H4 (cell line): ENCODE measurements at regions not wholly inside any gene's neighbourhood (a gene's known extent, or its start where the extent isn't known, plus 50 kb on each side); places are given as distances from the start of the nearest gene placed in this dataset.

Experiments
- DNase-seq: peaks from one replicate; pipeline ENCODE4 v3.0.0-alpha.2; 2015; ENCODE audit warnings: low spot score

DNA sequence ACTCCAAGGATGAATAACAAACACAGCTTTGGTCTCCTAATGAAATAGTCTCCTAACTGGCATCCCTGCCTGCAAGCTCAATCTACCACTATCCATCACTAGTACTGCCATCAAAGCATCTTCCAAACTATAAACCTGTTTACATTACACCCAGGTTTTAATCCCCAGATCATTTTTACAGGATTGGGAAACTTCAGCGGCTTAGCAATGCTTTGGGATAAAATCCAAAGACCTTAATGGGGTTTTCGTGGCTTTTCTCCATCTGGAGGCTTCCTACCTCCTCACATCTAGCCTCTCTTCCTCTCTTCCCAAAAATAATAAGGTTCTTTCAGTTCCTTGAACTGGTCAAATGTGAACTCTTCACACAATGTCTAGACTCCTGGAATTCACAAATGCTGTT lies 92.2 kb upstream of the SETBP1 start:
- no peak for DNase-seq

DNA sequence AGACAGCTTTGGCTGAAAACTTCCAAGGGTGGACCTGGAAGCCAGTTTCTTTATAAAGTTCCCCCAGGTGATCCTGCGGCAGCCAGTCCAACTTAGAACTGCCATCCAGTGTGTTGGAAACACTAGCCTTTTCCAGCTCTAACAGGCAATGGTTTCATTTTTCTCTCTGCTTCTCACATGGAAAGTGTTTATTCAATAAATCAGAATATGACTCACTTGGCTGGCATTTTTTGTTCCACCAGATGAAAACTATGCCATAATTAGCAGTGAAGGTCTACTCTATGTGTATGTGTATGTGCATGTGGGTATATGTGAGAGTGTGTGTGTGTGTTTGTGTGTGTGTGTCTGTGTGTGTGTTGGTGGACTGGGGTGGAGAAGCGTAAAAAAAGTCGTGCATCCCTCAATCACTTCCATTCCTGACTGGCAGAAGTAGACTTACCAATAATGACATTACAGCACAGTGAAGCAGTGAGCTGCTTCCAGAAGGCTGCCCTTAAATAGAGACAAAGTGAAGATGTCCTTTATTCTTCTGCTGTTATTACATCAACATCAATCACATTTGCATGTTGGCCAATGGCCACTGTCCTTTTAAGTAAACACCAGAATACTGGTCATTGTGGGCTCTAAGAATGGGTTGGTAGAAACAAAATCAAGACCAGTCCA lies 90.9 kb upstream of the SETBP1 start:
- peak; percentile 91 for DNase-seq

- DNase-seq = no peak
Measured at GRCh38 chr18:44590956-44591670, 89.6 kb upstream of the SETBP1 start.

DNA sequence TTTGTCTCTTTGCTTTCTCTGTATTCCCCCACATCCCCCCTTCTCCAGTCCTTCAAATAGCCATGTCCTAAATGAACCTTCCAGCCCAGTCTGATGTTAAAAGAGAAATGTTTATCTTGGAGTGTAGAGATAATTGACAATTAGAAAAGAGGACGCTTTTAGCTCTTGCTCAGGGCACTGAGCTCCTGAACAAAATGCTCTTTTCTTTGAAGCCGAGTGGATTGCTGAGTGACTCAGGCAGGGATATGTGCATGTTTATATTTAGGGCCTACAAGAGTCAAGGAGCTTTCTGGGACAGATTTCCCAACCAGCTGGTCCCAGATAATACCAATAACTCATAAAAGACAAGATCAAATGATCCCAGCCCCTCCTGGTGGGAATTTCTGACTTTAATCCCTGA lies 88.0 kb upstream of the SETBP1 start:
- peak; percentile 59 for DNase-seq

DNA sequence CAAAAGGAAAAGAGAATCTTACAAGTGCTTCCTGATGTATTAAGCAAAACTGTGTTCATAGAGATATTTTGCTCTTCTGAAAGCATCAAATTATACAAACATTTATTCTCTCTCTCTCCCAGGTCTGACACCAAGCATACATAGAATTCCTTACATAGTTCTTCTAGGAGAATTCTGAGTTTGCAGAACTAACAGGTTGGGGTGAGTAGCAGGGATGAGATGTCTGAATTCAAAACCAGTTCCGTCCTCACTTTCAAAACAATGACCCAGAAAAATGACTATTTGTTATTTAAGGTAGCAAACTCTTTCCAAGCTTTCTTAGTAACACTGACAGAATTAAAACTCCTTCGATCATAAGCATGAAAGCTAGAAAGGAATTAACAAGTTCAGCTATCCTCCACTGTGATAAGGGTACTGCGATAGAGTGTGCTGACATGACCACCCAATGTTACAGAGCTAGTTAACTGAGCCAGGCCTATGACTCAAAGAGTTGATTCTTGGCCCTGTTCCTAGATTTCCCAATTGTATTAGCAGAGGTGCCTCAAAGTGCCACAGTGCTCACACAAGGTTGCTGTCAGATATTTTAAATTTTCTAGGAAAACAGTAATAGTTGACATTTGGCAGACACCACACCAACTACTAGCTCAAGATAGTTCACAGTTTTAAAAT lies 85.8 kb upstream of the SETBP1 start:
- peak; percentile 41 for DNase-seq

DNA sequence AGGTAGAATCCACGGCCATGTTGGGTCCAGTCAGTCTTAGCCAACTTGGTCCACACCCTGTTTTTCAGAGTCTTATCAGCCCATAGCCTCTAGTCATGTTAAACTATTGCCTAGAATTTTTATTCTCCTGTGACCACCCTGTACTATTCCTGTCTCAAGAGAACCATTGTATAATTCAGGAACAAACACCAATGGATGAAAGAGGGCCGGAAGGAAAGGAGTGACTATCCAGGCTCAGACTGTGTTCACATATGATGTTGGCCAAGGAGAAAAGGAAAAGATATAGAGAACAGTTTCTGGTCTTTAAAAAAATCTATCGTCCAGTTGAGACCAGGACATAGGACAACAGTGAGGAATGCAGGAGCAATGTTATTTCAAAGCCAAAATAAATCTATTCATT lies 82.9 kb upstream of the SETBP1 start:
- DNase-seq = no peak

DNA sequence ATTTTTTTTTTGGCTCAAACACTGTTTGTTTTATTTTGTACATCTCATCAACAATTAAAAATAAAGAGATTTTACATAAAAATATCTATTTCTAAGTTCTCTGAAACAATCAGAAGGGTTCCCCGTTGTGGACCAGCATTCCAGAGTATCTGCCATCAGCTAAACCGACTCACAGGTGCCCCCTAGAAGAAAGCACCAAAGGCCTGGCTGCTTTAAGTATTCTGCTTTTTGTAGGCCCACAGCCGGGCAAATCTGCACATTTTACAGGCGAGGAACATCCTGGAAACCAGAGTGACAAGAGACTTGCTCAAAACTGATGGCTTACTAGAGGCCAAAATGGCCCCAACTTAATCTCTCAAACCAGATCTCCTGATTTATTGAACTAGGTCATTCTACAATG lies 82.2 kb upstream of the SETBP1 start:
- no peak for DNase-seq

GRCh38 chr18:44599412-44599811 lies 81.3 kb upstream of the SETBP1 start:
- no peak for DNase-seq

DNA sequence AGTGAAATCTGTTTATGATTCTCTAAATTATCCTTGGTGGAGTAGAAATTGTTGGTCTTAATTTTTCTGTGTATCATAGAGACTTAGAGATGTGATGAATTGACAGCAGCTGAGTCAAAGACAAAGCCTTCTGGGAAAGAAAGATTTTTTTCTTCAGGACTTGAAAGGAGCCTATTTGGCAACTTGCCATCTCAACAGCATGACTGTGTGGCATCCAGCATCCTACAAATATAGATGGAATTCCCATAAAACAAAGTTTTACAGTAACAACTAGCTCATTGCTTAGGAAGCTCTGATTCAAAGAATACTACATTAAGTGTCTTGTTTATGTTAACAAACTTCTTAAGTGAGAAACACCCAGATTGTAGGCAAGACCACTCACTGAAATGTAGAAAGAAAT lies 79.2 kb upstream of the SETBP1 start:
- peak; percentile 81 for DNase-seq

DNA sequence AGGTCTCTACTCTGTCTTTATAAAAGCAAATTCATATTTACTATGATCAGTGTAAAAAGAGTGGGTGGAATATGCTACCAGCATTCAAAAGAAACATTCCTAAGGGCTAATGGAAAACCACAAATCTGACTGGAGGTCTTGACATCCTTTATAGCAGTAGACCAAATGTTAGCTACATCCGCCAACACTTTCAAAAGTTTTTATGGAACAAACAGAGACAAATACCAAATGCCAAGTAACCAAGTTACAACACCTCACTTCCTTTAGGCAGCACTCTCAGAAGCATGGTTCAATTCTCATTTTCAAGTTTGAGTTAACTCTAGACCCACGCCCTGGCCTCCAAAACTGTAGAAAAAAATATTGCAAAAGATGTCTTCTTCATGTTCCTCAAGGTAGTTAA lies 78.3 kb upstream of the SETBP1 start:
- peak; percentile 48 for DNase-seq

GRCh38 chr18:44602845-44603244 lies 77.8 kb upstream of the SETBP1 start:
- peak; percentile 57 for DNase-seq

- no peak for DNase-seq
Measured at GRCh38 chr18:44609181-44609941, 71.3 kb upstream of the SETBP1 start.

DNA sequence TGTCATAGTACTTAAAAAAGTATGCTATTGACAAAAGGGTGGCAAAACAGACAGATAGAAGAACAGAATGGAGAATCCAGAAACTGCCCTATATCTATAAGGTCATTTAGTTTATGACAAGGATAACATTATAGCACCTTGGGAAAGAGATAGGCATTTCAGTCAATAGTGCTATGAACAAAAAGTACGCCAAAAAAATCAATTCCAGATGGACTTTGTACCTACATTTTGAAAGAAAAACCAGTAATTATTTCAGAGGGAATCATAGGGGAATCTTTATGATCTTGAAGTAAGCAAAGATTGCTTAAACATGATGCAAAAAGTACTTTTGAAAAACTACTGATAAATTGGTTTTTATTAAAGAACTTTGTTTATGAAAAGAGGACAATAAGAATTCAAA lies 59.9 kb upstream of the SETBP1 start:
- no peak for DNase-seq

- DNase-seq = no peak
Measured at GRCh38 chr18:44624052-44624451, 56.6 kb upstream of the SETBP1 start.

DNA sequence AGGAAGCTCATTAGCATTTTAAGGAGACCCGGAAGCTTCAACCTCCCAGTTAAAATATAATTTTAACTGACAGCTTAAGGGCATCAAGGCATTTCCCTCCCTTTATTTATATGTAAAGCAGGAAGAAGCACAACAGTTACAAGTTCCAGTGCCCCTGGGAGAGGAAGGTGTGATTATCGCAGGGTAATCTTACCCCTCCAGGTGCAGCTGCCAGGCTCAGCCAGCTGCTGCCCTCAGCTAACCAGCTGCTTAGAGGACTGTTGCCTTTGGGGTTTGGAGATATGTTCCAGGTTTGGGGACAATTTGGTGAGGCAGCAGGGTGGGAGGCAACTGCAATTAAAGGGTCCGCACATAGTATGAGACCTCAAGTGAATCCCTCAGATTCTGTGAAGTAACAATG lies 55.3 kb upstream of the SETBP1 start:
- no peak for DNase-seq

DNA sequence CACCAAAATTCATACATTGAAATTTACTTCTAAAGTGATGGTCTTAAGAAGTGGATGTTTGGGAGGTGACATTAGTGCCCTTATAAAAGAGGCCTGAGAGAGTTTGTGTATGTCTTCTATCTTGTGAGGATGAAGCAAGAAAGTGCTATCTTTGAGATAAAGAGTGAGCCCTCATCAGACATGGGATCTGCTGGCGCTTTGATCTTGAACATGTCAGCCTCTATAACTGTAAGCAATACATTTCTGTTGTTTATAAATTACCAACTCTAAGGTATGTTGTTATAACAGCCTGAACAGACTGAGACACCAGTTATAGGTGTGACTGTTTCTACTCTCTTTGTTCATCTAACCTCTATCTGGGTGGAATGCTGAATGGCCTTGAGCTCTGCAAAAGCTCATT lies 54.5 kb upstream of the SETBP1 start:
- no peak for DNase-seq

DNA sequence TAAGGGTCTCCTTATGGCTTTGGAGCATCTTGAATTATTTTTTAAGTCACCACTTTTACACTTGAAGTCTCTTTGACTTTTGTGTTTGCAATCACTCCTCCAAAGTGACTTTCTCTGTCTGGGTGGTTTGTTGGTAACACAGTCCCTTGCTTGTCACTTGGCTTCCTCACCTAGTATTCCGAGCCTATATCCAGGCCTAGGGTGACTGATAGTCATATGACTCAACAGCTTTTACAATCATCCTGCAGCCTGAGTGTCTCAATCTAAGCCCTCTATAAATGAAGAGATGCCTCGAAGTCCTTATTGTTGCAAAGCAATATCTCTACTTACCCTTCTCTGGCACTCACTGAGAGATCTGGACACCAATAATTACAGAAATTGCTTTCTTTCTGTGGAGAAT lies 53.9 kb upstream of the SETBP1 start:
- DNase-seq = no peak

DNA sequence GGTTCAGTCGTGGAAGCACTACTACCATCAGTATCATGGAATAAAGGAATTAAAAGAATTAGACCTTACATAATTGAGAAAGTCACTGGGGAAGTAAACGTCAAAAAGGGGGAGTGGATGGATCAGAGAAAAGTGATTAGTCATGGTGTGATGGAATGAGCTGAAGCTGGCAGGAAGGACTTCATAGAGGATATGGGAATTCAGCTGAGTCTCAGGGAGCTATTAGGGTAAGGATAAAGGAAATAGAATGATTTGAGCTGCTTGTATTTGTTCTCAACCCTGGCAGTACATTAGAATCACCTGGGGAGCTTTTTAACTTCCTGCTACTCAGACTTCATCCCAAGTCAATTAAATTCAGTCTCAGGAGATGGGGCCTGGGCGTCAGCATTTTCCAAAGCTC lies 53.4 kb upstream of the SETBP1 start:
- DNase-seq = peak; percentile 49

GRCh38 chr18:44629406-44629805 lies 51.3 kb upstream of the SETBP1 start:
- DNase-seq = no peak

DNA sequence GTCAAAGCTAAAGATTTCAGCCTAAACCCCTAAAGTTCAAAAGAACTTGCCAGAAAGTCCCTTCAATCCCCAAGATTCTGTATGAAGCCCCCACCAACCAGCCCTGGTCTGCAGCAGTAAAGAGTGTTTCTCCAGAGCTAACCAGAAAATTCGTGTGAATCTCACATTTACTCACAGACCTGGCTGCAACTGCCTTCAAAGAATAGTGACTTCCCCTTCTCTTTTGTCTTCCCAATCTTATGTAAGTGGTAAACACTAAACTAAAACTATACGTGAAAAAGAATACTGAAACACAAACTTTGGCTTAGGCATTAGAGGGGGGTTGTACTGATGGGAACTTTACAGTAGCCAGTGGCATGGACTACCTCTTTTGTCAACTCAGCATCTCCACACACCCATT lies 50.6 kb upstream of the SETBP1 start:
- no peak for DNase-seq
